RWPE2 (cell line): ENCODE measurements at regions not wholly inside any gene's neighbourhood (a gene's known extent, or its start where the extent isn't known, plus 50 kb on each side); places are given as distances from the start of the nearest gene placed in this dataset.

Experiments
- ATAC-seq: fragments of 200-7000 bp; cut with Tn5 transposase; 3 replicates; pipeline ENCODE4 v1.9.1; 2021; ENCODE audit warnings: low read depth
- DNase-seq: peaks from one replicate; pipeline ENCODE4 v3.0.0-alpha.2; 2020; ENCODE audit warnings: low spot score
- H3K27ac ChIP-seq: fragments of 450-650 bp; 2 replicates; pipeline ENCODE4 v1.5.1; 2017; ENCODE audit warnings: mild to moderate bottlenecking; ENCODE audit not compliant: poor library complexity, severe bottlenecking
- H3K27me3 ChIP-seq: fragments of 250-450 bp; sonication (Bioruptor Pico); 2 replicates; pipeline ENCODE4 v1.5.1; 2021; ENCODE audit warnings: mild to moderate bottlenecking, moderate library complexity; ENCODE audit not compliant: insufficient read depth, poor library complexity, severe bottlenecking
- H3K36me3 ChIP-seq: fragments of 250-450 bp; sonication (Bioruptor Pico); 2 replicates; pipeline ENCODE4 v1.5.1; 2020; ENCODE audit warnings: low read depth, mild to moderate bottlenecking, moderate library complexity
- H3K4me1 ChIP-seq: fragments of 250-450 bp; sonication (Bioruptor Pico); 2 replicates; pipeline ENCODE4 v1.5.1; 2021; ENCODE audit warnings: mild to moderate bottlenecking, moderate library complexity; ENCODE audit not compliant: insufficient read depth, poor library complexity, severe bottlenecking
- H3K4me3 ChIP-seq: fragments of 250-450 bp; sonication (Bioruptor Pico); 2 replicates; pipeline ENCODE4 v1.5.1; 2021; ENCODE audit warnings: mild to moderate bottlenecking, moderate library complexity; ENCODE audit not compliant: severe bottlenecking
- H3K9me3 ChIP-seq: fragments of 250-450 bp; sonication (Bioruptor Pico); 2 replicates; pipeline ENCODE4 v1.5.1; 2021; ENCODE audit warnings: mild to moderate bottlenecking, moderate library complexity; ENCODE audit not compliant: severe bottlenecking
- CTCF ChIP-seq: fragments of 450-650 bp; IDR thresholded peaks from one replicate; pipeline ENCODE4 v1.5.1; 2017; ENCODE audit warnings: mild to moderate bottlenecking, moderate library complexity; ENCODE audit not compliant: poor library complexity, severe bottlenecking

GRCh38 chr16:55101026-55101425 lies 170.4 kb downstream of the IRX5 start:
- DNase-seq, result no peak
- no peaks in the 10 kb centered on the region for H3K4me1 ChIP-seq
- no peak overlapping the region for H3K27ac ChIP-seq
- no peaks in the 10 kb centered on the region for H3K9me3 ChIP-seq
- peaks cover 3% of the 10 kb centered on the region for H3K27me3 ChIP-seq
- no peak overlapping the region for H3K4me3 ChIP-seq
- no peaks in the 10 kb centered on the region for H3K36me3 ChIP-seq
- TF ChIP-seq CTCF, result no peak
- ATAC-seq, result no peak

GRCh38 chr16:55102077-55102476 lies 171.4 kb downstream of the IRX5 start:
- H3K4me3 ChIP-seq, result no peak overlapping the region
- no peaks in the 10 kb centered on the region for H3K4me1 ChIP-seq
- peaks cover 9% of the 10 kb centered on the region for H3K27me3 ChIP-seq
- H3K27ac ChIP-seq, result no peak overlapping the region
- no peak for TF ChIP-seq CTCF
- H3K9me3 ChIP-seq, result no peaks in the 10 kb centered on the region
- DNase-seq, result no peak
- no peak for ATAC-seq
- H3K36me3 ChIP-seq, result no peaks in the 10 kb centered on the region

DNA sequence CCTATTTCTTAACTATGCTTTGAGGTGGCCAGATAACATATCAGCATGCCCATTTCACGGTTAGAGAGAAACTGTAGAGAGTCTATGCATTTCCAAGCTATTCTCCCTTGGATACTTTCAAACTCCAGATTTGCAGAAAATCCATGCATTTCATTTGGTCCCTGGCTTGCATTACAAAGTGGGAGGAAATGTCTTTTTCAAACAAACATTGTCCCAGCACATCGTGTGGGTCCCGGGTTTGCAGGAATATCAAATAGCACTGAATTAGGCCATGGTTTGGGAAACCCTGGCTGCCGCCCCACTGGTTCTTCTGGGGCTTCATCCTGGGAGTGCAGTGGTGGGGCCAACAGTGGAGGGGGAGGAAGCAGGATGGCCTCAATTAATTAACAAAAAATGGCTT lies 171.9 kb downstream of the IRX5 start:
- ATAC-seq, result no peak
- no peaks in the 10 kb centered on the region for H3K4me1 ChIP-seq
- H3K9me3 ChIP-seq, result no peaks in the 10 kb centered on the region

DNA sequence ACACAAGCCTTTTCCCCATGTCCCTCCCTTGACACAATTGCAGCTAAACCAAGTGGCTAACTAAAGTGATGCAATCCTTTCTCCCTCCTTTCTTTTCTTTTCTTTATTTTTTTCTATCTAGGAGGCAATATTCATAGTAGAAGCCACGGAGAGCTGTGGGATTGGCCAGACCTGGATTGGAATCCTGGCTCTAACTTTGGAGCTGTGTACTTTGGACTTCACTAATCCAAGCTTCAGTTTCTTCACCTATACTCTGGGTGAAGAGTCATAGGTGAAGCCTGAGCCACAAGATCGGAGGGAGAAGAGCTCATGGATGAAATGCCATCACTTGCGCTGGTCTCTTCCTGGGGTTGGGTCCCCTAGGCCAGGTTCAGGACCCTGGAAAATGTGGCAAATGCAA lies 177.2 kb downstream of the IRX5 start:
- DNase-seq (no peak), ATAC-seq (no peak)
- peaks cover 9% of the 10 kb centered on the region for H3K27me3 ChIP-seq
- H3K4me1 ChIP-seq, result no peaks in the 10 kb centered on the region
- H3K9me3 ChIP-seq, result no peaks in the 10 kb centered on the region
- TF ChIP-seq CTCF, result no peak
- no peak overlapping the region for H3K27ac ChIP-seq
- H3K4me3 ChIP-seq, result no peak overlapping the region
- H3K36me3 ChIP-seq, result no peaks in the 10 kb centered on the region

More for the DNA sequence above, 171.9 kb downstream of the IRX5 start:
- TF ChIP-seq CTCF, result no peak
- Histone ChIP-seq H3K27me3 (peaks cover 9% of the 10 kb centered on the region), H3K36me3 (no peaks in the 10 kb centered on the region), H3K27ac (no peak overlapping the region), H3K4me3 (no peak overlapping the region)
- DNase-seq, result no peak

- DNase-seq, result no peak
- no peak for TF ChIP-seq CTCF
- Histone ChIP-seq H3K27me3 (no peaks in the 10 kb centered on the region), H3K4me1 (no peaks in the 10 kb centered on the region), H3K4me3 (no peak overlapping the region), H3K36me3 (no peaks in the 10 kb centered on the region), H3K9me3 (no peaks in the 10 kb centered on the region), H3K27ac (no peak overlapping the region)
- ATAC-seq, result no peak
These were observed 182.5 kb downstream of the IRX5 start for GRCh38 chr16:55113210-55113609.
